Heart left ventricle (tissue), 16 donors: ENCODE measurements at regions not wholly inside any gene's neighbourhood (a gene's known extent, or its start where the extent isn't known, plus 50 kb on each side); places are given as distances from the start of the nearest gene placed in this dataset.
A peak's percentile ranks its signal among the peaks of the same experiment; 100 is the strongest.

Experiments
- ATAC-seq, 4 donors: fragments of 200-7000 bp; cut with Tn5 transposase; one replicate each; pipeline ENCODE4 v1.9.1; 2020 to 2022; ENCODE audit warnings: moderate library complexity in 4 of 4, mild to moderate bottlenecking in 3 of 4, moderate number of reproducible peaks in 1 of 4
- DNase-seq, 5 donors: peaks; one replicate each; pipeline ENCODE4 v3.0.0-alpha.2; 2020
- H3K27ac ChIP-seq, 12 donors: fragments of 200-600 bp; sonication (generic) in 4 of 12; one replicate each; pipeline versions ENCODE4 v1.5.0 to v1.8.0; 2016 to 2022; ENCODE audit warnings: mild to moderate bottlenecking in 2 of 12
- H3K27me3 ChIP-seq, 9 donors: fragments of 200-600 bp; sonication (generic) in 2 of 9; one replicate each; pipeline versions ENCODE4 v1.5.1 to v1.8.0; 2016 to 2022; ENCODE audit warnings: mild to moderate bottlenecking in 3 of 9
- H3K36me3 ChIP-seq, 9 donors: fragments of 200-600 bp; sonication (generic) in 2 of 9; one replicate each; pipeline versions ENCODE4 v1.5.0 to v1.8.0; 2018 to 2022; ENCODE audit warnings: mild to moderate bottlenecking in 2 of 9
- H3K4me1 ChIP-seq, 12 donors: fragments of 200-600 bp; sonication (generic) in 4 of 12; one replicate each; pipeline versions ENCODE4 v1.5.0 to v1.8.0; 2016 to 2022; ENCODE audit warnings: mild to moderate bottlenecking in 3 of 12
- H3K4me3 ChIP-seq, 12 donors: fragments of 200-600 bp; sonication (generic) in 4 of 12; one replicate each; pipeline versions ENCODE4 v1.5.0 to v1.8.0; 2017 to 2022; ENCODE audit warnings: mild to moderate bottlenecking in 9 of 12, moderate library complexity in 4 of 12
- H3K9me3 ChIP-seq, 12 donors: fragments of 200-600 bp; sonication (generic) in 4 of 12; one replicate each; pipeline versions ENCODE4 v1.5.0 to v1.8.0; 2016 to 2022; ENCODE audit warnings: mild to moderate bottlenecking in 1 of 12
- POLR2A ChIP-seq, 2 donors: fragments of 450-650 bp; IDR thresholded peaks; one replicate each; pipeline ENCODE4 v1.6.1; 2017; ENCODE audit warnings: antibody characterized with exemption in 2 of 2, mild to moderate bottlenecking in 2 of 2, moderate library complexity in 2 of 2
- WGBS, 4 donors: extraction: QIAGEN DNeasy Blood & Tissue Kit in 2 of 4; methylation state at CpG; one replicate each; pipeline versions ENCODE4 v1.1.5 to v1.1.7; 2013 to 2018; 5-methylcytosine and 5-hydroxymethylcytosine counted together
- intact Hi-C, 10 donors: fragments of 100-400 bp; cut with DNase I; formaldehyde crosslinking; loops; one replicate each; pipeline versions ENCODE4 v1.11.1 to v1.14.2; 2022
- TF ChIP-seq, protein P1 (sequence below), 12 donors: fragments of 200-600 bp; sonication (generic) in 4 of 12; IDR thresholded peaks; one replicate each; pipeline versions ENCODE4 v1.5.0 to v1.8.0; 2018 to 2022; ENCODE audit warnings: antibody characterized with exemption in 12 of 12, mild to moderate bottlenecking in 5 of 12
- donor health status: ischemic (EF 13 %, LVEDD 7.1; RV severe dilation, severe dysfunction).
- donor health status: healthy with polysubstance abuse.
- donor health status: DM: no; HTN: yes; CAD: no.
- donor health status: DM: no; HTN: no; CAD: no.
- donor health status: ischemic (EF 25% LVEDD 6.9; RV normal size, moderate dysfunction).
- donor health status: ischemic (EF 25% LVEDD 5.7; RV mildly dilated, moderate dysfunction).
- donor health status: healthy.
- donor health status: DM: yes; HTN: yes; CAD: no.
- donor health status: ischemic (EF 35%, LVEDD 5.7; RV mildly dilated, moderate dysfunction).
- donor health status: nonischemic (EF 11% LVEDD 7.7; RV severe dilation, severe dysfunction).
- donor health status: DM: yes; HTN: yes; CAD: no.
- donor health status: PGD.
- donor health status: ischemic (EF 29% LVEDD 5.4; RV normal size, mild dysfunction).
- donor health status: nonischemic (EF 23%, LVEDD 6.1; RV moderate dilation, normal function).

DNA sequence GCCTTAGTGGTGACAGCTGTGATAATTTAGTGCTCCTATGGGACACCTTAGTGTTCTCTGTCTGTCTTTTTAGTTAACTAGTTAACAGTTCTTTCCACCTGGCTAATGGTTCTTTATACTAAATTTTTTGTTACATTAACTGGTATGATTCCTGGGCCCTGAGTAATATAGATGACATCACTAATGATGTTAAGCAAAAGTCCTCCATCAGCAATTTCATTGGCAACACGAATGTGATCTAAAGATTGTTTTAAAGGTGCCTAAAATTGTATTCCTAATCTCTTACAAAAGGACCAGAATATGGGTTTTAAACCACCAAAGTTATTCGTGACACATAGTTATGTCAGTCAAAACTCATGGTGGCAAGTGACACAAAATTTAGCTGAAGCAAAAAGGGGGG, 235.3 kb downstream of the TENT4A start:
- TF ChIP-seq, protein P1, sequence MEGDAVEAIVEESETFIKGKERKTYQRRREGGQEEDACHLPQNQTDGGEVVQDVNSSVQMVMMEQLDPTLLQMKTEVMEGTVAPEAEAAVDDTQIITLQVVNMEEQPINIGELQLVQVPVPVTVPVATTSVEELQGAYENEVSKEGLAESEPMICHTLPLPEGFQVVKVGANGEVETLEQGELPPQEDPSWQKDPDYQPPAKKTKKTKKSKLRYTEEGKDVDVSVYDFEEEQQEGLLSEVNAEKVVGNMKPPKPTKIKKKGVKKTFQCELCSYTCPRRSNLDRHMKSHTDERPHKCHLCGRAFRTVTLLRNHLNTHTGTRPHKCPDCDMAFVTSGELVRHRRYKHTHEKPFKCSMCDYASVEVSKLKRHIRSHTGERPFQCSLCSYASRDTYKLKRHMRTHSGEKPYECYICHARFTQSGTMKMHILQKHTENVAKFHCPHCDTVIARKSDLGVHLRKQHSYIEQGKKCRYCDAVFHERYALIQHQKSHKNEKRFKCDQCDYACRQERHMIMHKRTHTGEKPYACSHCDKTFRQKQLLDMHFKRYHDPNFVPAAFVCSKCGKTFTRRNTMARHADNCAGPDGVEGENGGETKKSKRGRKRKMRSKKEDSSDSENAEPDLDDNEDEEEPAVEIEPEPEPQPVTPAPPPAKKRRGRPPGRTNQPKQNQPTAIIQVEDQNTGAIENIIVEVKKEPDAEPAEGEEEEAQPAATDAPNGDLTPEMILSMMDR (IDR thresholded peaks at IDR 0.05): no peak
- no peak for TF ChIP-seq POLR2A (IDR thresholded peaks at IDR 0.05)
- Histone ChIP-seq H3K27me3 (peaks cover 0 to 6% (median 0%) of the 10 kb centered on the region in 9 donors), H3K36me3 (no peaks in the 10 kb centered on the region), H3K4me1 (no peaks in the 10 kb centered on the region), H3K9me3 (no peaks in the 10 kb centered on the region), H3K4me3 (no peak overlapping the region), H3K27ac (no peak overlapping the region)
- whole genome bisulfite sequencing, 4 donors: 36 to 52% (median 49%) methylated on average over 2 of the region's 2 CpGs
- DNase-seq: no peak
- no peak for ATAC-seq
- intact Hi-C loops: no loop called here

DNA sequence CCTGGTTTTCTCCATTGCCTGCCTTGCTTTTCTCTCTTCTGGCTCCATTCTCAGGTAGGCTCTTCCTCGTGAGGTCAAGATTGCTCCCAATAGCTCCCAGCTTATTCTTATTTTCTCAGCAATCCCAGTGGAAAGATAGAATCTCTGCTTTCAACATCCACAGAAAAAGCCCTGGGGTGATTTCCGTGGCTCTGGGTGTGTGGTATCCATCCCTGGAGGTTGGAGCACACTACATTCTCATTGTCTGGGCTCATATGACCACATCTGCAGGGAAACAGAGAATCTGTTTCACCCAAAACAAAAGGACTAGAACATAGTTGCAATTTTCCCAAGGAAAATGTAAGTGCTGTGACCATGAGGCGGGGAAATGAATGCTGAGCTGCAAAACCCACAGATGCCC, 236.0 kb downstream of the TENT4A start:
- H3K9me3 ChIP-seq: no peaks in the 10 kb centered on the region
- 56 to 69% (median 65%) methylated on average over 3 of the region's 3 CpGs for WGBS, 4 donors
- H3K36me3 ChIP-seq: no peaks in the 10 kb centered on the region
- intact Hi-C loops: no loop called here
- TF ChIP-seq, protein P1 (IDR thresholded peaks at IDR 0.05): no peak
- no peak for TF ChIP-seq POLR2A (IDR thresholded peaks at IDR 0.05)
- no peaks in the 10 kb centered on the region for H3K4me1 ChIP-seq
- DNase-seq (no peak), ATAC-seq (no peak)
- H3K27me3 ChIP-seq: peaks cover 0 to 6% (median 0%) of the 10 kb centered on the region in 9 donors
- H3K4me3 ChIP-seq: no peak overlapping the region
- no peak overlapping the region for H3K27ac ChIP-seq

DNA sequence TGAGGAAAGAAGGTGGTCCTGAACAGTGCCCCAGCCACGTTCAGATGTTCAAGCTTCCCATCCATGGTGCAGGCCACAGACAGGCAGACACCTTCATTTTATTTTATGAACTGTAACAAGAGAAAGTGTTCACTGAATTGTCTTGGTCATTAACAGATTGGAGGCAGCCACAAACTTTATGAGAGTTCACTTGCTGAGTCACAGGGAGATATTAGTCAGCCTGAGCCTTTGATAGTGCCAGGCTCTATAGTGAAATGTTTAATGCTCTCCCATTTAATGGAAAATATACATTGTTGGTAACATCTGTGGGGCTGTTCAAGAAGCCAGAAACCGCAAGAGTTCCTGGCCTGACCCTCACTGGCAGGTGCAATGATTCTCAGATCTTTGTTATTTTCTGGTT, 237.0 kb downstream of the TENT4A start:
- TF ChIP-seq, protein P1 (IDR thresholded peaks at IDR 0.05): no peak
- TF ChIP-seq POLR2A (IDR thresholded peaks at IDR 0.05): no peak
- Histone ChIP-seq H3K27ac (no peak overlapping the region), H3K36me3 (no peaks in the 10 kb centered on the region), H3K4me1 (no peaks in the 10 kb centered on the region), H3K27me3 (peaks cover 0 to 6% (median 0%) of the 10 kb centered on the region in 9 donors), H3K4me3 (no peak overlapping the region), H3K9me3 (no peaks in the 10 kb centered on the region)
- ATAC-seq: no peak
- WGBS, 4 donors: 56 to 71% (median 62%) methylated on average over 2 of the region's 2 CpGs
- intact Hi-C loops: no loop called here
- DNase-seq: no peak

DNA sequence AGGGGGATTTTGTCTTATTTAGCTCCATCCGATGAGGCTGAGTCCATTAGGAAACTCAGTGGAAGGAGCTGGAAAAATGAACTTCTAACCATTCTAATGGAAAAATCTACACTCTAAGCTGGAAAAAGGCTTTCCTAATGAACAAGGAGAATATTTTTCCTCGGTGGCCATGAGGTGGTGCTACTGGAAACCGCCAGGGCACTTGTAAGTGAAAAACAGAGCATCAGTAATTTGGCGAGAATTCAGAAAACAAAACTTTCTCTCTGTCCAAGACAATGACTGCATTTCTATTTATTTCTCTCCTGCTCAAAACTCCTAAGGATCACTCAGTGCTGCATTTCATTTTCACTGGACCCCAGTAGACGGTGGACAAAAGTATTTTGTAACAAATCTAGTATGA, 237.6 kb downstream of the TENT4A start:
- no peaks in the 10 kb centered on the region for H3K4me1 ChIP-seq
- no peak overlapping the region for H3K4me3 ChIP-seq
- no peaks in the 10 kb centered on the region for H3K9me3 ChIP-seq
- H3K27ac ChIP-seq: no peak overlapping the region
- H3K36me3 ChIP-seq: no peaks in the 10 kb centered on the region
- intact Hi-C loops: no loop called here
- no peak for ATAC-seq
- WGBS, 4 donors: 51 to 58% (median 55%) methylated on average over 5 of the region's 5 CpGs
- no peak for DNase-seq
- peaks cover 0 to 6% (median 0%) of the 10 kb centered on the region in 9 donors for H3K27me3 ChIP-seq
- TF ChIP-seq POLR2A (IDR thresholded peaks at IDR 0.05): no peak
- TF ChIP-seq, protein P1 (IDR thresholded peaks at IDR 0.05): peak in 2 of 12 donors; percentile 22 to 23
